ENCODE measurements at regions not wholly inside any gene's neighbourhood (a gene's known extent, or its start where the extent isn't known, plus 50 kb on each side); places are given as distances from the start of the nearest gene placed in this dataset.

- TF ChIP-seq POLR2AphosphoS5 (IDR thresholded peaks at IDR 0.05; ENCODE audit: low read depth, low read length) (no peak), TAF1 (IDR thresholded peaks at IDR 0.05; ENCODE audit: borderline replicate concordance, low read depth, low read length) (no peak)
Observed at GRCh38 chr1:187383366-187383765, 554.6 kb downstream of the PLA2G4A start.

Measured in GM12892 (cell line).